ENCODE measurements at regions not wholly inside any gene's neighbourhood (a gene's known extent, or its start where the extent isn't known, plus 50 kb on each side); places are given as distances from the start of the nearest gene placed in this dataset.

DNA sequence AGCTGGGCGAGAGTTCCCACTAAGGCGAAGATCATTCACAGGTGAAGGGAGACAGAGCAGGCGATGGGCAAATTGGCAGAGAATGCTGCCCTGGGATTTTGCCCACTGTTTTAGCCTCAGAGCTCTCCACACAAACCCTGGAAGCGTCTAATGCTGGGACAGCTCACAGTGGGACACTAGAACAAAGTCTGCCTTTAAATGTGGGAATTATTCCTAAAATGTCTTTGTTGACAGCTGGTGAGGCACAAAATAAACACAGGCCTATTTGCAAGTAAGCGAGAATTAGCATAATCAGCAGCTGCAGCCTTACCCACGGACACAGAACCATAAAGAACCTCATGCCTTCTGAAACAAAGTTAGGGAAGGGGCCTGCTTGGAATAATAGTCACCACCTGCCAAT is 824.5 kb downstream of the AACS start:
- DNase-seq (ENCODE audit: low spot score), result no peak

DNA sequence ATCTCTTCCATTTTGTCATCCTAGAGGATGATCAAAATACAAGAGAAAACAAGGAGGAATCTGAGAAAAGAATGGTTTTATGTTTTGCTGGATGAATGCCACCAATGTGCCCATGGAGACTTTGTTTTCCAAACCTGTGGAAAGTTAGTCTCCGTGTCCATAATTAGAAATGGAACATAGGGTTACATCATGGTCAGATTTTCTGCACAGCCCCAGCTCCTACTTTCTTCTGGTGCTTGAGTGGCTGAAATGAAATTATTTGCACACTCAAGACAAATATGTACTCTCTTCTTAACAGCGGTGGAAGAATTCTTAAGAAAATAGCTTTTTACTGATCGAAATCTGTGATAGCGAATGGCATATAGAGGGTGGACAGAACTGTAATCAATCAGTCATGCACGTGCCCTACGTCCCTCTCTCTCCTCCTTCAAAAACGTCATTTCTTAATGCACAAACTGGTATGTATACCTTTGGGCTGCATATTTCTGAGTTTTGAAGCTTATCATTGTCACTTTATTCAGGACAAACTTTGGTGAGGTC is 825.2 kb downstream of the AACS start:
- no peak for DNase-seq (ENCODE audit: low spot score)

DNA sequence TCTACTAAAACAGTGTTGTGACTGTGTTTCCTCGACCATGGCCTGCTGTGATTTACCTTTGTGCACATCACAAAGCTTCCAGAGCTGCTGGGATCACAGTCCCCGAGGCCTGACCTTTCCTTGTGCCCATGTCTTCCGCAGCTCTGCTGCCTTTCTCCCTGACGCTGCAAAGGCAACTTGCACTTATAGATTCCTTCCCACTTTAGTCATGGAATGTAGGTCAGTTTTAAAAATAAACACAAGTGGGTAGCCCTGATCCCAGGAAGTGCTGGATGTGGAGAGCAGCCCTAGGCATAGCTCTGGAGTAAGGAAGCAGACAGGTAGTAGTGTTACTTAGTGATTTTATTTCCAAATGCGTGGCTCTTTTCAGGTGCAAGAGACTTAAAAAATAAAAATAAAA is 825.7 kb downstream of the AACS start:
- no peak for DNase-seq (ENCODE audit: low spot score)

DNA sequence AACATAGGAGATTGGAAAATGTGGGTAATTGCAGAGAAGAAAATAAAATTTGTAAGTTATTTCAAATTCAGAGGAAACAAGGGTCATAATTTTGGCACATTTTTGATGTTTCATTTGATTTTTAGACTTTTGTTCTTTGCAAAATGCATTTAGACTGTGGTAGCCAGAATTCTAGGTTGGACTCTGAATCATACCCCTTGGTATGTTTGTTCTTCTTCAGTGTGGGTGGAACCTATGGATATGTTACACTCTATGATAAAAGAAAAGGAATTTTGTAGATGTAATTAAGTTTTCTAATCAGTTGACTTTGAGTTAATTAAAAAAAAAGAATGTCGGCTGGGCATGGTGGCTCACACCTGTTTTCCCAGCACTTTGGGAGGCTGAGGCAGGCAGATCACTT is 827.0 kb downstream of the AACS start:
- DNase-seq (ENCODE audit: low spot score), result no peak

DNA sequence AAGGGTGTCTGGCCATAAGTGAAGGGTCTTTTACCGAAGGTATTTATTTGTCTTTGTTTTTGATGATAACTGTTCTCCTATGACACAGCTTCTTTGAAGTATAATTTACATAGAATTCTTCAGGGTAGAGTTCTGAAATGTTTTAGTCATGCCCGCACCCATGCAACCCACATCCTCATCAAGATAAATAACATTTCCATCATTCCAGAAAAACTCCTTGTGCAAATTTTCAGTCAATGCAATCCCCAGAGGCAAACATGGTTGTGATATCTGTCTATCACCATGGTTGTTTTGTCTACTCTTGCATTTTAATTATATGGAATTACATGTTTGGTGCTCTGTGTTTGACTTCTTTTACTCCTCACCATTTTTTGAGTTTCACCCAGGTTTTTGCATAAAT is 837.8 kb downstream of the AACS start:
- no peak for DNase-seq (ENCODE audit: low spot score)

DNA sequence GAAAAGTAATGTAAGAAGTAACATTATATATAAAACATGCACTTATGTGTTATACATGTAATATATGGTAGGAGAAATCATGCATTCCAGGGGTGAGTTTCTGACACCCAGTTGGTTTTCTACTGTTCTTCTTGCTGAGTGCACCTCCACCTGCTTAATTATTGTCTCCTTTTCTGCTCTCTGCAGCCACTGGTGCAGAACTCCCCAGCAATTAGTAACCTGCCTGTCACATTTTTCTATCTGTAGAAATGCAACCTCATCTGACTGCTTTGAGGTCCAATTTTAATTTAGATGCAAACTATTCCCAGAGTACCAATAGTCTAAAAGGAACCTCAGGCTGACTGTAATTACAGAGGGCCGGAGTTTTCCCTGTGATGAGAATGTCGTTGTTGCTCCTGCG is 842.1 kb downstream of the AACS start:
- DNase-seq (ENCODE audit: low spot score), result no peak

DNA sequence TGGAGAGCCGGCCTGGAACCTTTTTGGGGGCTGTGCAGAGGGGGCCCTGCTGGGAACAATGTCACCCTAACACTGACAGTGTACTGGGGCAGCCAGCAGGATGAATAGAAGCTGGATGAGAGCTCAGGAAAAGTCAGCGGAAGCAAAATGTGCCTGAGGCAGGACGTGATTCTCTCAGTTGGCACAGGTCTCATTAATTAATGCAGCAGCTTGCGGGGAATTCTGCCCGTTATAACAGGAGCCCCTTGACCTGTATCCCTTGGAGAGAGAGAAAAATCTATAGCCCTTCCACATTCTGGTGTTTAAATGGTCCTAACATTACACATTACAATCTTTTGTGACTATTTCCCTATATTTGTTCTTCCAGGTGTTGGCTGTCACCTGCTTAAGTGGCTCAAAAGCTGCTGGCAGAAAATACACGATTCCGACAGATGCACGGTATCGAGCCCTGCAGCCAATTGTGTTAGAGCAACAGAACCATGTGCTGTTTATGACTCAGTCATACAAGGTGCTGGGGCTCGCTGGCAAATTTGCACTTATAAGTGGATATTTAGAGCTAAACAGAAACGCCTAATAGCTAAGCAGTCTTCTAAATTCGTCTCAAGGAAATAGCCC is 854.7 kb downstream of the AACS start:
- DNase-seq (ENCODE audit: low spot score), result no peak

DNA sequence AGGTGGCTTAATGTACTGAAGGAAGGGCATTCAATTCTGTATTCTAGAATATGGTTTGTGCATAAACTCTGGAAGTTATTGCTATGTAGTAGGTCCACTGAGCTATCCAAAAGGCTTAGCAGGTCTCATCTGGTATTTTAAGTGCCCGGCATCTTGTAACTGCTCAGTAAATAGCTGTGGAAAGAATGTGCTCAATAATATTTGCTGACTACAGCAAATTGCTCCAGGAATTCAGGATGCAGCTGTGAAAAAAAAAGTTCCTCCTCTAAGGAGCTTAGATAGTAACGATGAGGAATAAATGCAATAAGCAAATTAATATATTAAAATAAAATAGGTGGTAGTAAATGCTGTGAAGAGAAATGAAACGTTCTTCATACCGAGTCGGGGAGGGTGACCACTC is 857.1 kb downstream of the AACS start:
- DNase-seq (ENCODE audit: low spot score), result no peak

DNA sequence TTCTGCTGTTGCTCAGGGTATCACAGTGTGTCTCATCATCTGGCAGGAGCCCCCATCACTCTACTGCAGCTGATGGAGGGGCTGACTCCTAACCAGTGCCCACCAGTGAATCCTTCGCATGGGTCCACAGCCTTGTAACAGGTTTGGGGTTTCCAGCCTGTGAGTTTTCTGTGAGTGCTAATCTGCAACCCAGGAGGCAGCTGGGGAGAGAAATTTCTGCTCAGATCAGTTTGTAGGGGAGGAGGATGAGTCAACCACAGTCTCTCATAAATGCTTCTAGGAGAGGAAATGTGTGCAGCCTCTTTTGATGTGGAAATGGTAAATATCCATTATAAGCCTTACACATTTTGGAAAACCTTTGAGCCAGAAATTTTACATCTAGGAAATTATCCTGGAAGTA is 871.3 kb downstream of the AACS start:
- DNase-seq (ENCODE audit: low spot score), result no peak

DNA sequence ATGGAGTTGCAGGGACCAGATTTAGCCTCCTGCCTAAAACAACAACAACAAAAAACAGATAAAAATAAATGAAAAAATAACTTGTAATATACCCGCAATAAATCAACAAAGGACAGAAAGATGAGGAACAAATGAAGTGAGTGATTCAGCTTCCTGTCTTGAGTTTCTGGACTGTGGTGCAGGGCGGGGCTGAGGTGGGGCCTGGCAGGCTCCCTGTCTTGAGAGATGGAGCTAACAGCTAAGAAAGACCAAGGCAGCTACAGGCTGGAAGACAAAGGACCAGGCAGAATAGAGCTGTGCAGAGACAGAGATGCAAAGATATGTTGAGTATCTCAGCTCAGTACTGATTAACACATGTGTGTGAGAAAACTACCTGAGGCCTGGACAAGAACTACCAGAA is 879.2 kb downstream of the AACS start:
- DNase-seq (ENCODE audit: low spot score), result no peak

DNA sequence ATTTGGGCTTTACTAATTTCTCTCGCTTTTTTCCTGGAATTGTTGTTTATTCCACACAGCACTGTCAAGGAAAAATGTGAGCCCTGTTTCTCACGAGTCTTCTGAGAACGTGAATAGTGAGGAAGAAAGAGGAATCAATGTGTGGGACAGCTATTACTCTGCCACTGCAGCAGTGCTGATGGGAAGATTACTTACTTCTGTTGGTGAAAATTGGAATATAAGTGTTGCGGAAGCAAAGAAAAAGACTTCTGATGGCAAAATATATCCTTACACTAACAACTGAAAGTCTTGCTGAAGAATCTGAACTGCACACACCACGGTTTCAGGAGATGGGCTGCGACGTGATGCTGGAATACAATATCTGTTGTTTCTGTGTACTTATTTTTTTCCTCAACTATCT is 884.2 kb downstream of the AACS start:
- no peak for DNase-seq (ENCODE audit: low spot score)

DNA sequence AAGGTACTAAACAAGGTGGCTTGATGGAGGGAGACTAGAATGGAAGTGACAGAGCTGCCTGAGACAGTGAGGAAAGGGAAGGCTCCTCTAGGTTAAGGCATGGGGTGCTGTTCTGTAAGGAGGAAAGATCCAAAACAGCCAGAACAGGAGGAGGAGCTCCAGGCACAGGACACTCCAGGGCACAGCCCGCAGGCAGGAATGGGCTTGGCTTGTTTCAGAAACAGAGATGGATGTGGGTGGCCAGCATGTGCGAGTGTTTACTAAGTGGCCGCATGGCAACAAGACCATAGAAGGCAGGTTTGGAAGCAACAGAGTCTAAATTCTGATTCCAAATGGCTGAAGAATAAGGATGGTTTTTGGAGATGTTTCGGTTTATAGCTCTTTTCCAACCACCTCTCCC is 889.1 kb downstream of the AACS start:
- DNase-seq (ENCODE audit: low spot score), result no peak

DNA sequence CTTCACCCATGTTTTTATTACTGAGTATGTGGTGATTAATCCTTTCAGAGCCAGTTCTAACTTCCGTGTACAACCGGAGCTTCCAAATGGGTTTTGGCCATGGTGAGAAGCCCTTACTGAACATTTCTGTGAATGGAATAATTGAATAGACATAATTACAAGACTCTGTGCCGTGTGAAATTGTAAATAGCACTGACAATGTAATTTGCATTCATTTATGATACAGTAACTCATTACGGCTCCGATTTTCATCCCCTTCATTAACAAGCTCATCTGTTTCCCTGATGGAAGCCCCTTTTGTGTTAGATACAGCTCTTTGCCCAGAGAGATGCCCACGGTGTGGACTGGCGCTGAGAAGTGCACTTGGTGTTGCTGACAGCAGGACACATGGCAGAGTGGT is 891.0 kb downstream of the AACS start:
- DNase-seq (ENCODE audit: low spot score), result no peak

DNA sequence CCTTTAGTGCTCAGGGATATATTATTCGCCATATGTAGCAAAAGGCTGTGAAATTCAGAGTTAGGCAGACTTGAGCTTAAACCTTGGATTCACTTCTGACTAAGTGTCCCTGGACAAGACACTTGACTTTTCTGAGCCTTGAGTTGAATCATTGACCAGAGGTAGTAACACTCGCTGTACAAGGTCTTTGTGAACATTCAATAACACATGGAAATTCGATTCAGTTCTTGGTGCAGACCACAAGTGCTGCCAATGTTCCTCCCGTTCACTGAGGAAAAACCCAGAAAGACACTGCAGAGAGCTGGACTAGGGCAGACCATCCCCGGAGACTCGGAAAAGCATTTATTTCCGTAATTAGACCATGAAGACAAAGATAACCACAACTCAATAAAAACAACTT is 901.4 kb downstream of the AACS start:
- no peak for DNase-seq (ENCODE audit: low spot score)

DNA sequence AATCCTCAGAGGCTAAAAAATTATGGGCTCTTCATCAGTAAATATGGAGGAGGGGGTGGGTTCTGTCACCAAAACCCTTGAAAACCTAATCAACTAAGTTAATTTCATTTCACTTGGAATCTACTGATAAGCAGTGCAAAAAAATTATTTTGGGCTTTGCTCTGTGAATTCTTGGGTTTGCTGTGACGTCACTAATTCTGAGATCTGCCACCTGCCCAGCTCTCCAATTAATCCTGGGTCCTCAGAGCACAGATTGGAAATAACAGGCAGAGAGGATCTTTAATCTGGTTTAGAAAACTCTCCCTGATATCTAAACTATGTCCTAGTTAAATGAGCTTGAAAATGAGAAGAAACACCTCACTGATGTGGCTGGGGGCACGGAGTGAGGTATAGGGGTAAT is 903.2 kb downstream of the AACS start:
- DNase-seq (ENCODE audit: low spot score), result no peak

DNA sequence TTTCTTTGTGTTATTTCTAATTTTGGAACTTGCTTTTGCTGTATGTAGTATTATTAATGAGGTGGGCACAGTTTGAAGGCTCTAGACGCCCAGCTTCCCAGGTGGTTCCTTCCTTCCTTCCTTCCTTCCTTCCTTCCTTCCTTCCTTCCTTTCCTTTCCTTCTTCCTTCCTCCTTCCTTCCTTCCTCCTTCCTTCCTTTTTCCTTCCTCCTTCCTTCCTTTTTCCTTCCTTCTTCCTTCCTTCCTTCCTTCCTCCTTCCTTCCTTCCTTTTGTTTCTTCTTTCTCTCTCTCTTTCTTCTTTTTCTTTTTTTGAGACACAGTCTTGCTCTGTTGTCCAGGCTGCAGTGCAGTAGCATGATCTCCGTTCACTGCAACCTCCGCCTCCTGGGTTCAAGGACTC is 906.7 kb downstream of the AACS start:
- no peak for DNase-seq (ENCODE audit: low spot score)

DNA sequence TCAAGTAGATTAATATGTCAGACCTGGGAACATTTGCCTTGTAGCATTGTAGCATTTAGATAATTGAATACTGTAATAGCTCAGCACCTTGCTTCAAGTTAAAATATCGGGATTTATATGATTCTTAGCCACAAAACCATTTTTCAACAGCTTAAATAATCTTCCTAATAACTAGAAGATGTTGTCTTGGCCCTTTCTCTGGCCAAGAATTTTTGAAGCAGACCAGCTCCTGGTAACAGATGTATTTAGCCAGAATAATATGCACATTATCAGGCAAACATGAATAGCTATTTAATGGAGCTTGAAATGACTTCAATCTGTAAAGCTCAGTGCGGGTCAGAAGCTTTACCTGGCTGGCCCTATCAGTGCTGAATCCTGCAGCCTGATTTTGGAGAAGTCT is 913.1 kb downstream of the AACS start:
- no peak for DNase-seq (ENCODE audit: low spot score)

DNA sequence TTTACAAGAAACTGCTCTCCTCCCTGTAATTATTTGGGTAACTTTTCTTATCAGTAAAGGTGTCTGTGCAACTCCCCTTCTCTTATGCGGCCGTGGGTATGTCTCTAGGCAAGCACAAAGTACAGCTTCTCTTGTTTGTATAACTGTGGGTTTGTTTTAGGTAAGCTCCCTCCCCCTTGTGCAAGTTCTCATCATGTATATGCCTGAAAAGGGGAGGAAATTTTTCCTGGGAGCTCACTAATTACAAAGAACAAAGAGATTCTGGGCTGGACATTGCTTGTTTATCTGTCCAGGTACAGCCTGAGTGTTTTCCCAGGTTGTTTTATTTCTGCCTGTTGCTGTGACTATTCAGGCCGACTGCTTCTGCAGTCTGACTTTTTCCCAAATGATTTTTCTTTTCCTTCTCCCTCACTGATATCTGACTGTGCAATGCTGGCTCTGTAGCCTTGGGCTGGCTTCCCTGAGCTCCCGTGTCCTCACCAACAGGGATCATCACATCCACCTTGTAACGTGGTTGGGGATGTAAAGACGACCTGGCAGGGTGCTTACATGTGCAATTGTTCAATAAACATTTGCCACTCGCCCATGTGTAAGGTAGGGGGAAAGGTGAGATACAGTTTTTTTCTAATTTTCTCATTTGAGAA is 916.5 kb downstream of the AACS start:
- no peak for DNase-seq (ENCODE audit: low spot score)

DNA sequence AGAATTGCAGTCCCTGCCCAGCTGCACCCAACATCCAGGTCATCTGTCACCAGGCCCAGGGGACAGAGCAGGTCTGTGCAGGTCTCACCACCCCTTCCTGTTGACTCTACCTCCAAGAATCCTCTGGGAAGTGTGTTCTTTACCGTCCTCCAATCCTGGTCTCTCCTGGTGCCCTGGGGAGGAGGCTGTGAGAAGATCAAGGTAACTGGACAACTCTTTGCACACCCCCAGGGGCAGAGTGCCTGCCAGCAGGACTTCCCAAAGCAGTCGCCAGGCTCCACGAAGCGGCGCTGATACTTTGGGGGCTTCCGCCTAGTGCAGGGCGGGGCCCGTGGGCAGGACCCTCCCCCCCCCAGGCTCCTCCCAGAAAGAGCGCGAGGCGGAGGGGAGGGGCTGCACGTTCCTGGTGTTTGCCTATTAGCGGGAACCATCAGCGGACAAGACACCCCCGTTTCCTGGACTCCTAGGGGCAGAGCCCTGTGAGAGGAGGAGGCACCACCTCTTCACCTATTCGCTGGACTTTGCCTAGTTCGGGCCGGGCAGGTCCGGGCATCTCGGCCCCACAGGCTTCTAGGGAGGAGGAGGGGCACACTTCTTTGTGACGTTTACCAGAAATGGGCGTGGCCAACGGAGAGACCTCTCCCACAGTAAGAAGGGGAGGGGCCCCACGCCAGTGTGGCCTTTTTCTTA is 918.0 kb downstream of the AACS start:
- no peak for DNase-seq (ENCODE audit: low spot score)

DNA sequence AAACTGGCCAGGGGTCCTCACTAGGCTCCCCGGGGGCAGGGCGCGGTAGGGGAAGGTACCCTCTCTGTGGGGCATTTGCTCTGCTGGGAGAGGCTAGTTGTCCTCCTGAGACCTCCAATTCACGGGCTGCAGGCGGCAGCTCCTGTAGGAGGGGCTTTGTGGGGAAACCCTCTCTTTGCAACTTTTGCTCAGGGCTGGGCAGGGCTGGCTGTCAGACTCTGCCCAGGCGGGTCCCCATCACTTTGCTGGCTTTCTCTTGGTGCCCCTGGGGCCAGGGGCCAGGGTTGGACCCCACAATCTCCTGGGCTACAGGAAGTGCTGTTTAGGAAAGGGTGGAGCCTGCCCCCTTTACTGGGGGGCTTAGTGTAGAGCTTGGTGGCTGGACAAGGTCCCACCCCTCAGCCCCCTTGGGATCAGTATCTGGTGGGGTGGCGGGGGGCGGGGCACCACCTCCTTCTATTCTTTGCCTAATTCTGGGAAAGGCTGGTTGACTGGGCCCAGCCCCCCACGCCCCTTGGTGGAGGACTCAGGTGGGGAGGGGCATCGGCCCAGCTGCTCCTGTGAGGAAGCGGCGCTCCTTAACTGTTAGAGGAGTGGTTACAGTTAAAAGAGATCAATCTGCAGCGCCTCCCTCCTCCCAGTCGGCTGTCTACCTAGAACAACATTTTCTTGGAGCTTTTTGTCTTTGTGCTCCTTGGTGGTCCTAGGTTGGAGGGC is 918.7 kb downstream of the AACS start:
- DNase-seq (ENCODE audit: low spot score), result no peak

DNA sequence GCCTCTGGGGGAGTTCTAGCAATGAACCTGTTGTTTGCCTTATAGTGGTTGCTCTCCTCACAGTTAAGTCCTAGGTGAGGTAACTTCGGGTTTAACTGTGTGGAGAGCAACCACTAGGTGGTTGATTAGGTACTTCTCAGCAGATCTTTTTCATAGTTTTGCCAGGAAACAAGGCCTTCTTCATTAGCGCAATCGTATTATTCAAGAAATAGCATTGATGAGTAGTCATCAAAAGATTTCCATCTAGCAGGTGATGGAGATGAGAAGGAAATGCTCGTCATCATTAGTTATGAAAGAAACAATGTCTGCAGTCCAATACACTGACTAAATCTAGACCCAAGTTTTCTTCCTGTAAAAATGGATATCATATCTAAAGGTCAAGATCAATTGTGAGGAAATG is 923.3 kb downstream of the AACS start:
- no peak for DNase-seq (ENCODE audit: low spot score)

DNA sequence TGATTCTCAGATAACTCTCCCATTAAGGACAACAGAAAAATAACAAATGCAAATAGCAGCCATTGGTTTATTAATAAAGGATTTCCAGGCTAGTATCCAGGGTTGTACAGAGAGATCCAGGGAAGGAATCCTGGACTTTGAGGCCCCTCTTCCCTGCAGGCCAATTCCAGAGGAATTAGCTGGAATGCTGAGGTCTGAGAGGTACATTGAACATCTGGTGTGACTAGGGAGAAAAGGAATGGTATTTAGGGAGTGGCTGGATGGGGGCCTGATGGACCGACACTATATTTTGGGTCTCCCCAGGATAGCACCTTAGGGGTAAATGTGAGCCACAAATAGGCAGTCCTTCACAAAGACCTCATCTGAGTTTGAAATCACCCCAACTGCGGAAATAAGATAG is 924.5 kb downstream of the AACS start:
- no peak for DNase-seq (ENCODE audit: low spot score)

DNA sequence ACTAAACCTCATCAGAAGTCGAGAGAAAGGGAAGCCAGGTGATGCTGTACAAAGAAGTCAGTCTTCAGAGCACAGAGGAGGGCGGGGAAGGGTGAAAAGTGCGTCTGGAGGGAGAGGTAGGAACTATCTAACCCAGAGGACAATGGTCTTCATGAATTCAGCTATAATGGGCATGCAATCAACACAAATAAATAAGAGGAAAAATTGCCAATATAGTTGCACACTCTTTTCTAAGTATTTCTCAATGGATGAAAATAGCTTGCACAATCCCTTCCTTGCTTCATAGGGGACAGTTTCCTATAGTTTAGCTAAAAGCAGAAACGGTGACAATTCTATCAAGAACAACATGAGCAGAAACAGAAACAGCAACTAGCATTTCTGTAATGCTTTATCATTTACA is 931.2 kb downstream of the AACS start:
- DNase-seq (ENCODE audit: low spot score), result no peak
